NCI-H146 treated with DMSO at 0.1 percent for 48 hours (cell line): ENCODE measurements at regions not wholly inside any gene's neighbourhood (a gene's known extent, or its start where the extent isn't known, plus 50 kb on each side); places are given as distances from the start of the nearest gene placed in this dataset.
"Not testable (repeated sequence)": the region's sequence is repeated elsewhere in the genome, so short reads cannot be mapped to it uniquely, and the experiment has no call there.

Source experiments
- DNase-seq: peaks from one replicate; lab custom pipeline; 2025; ENCODE audit not compliant: unreplicated experiment; lab: John Stamatoyannopoulos, UW

DNA sequence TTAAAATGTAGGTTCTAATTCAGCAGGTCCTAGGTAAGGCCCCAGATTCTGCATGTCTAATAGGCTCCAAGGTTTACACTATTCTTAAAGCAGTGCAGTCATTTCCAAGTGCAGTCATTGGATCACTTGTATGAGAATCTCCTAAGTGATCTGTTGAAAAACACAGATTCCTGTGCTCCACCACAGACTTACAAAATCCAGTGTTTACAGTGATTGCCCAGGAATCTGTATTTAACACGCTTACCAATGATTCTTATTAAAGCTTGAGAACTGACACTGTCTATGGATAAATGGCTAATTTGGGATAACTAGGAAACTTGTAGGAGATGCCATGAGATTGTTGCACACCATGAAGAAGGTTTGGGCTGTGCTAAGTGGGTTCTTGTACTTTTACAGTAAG is 104.6 kb upstream of the PLEKHG1 start:
- no peak for DNase-seq

DNA sequence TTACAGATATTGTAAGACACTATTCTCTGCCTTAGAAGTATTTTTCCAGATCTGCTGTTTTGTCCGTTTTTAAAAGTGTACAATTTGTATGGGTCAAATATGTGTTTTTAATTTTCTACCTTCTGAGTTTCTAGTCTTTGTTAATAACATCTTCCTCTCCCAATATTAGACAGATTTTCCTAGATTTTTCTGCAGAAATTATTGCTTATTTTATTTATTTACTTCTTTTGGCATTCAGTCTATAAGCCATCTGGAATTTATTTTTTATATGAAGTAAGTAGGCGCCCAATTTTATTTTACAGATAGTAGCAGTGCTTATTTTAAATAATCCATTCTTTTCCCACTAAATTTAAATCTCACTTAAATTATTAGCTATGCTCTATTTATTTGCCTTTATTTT is 103.1 kb upstream of the PLEKHG1 start:
- DNase-seq: no peak

DNA sequence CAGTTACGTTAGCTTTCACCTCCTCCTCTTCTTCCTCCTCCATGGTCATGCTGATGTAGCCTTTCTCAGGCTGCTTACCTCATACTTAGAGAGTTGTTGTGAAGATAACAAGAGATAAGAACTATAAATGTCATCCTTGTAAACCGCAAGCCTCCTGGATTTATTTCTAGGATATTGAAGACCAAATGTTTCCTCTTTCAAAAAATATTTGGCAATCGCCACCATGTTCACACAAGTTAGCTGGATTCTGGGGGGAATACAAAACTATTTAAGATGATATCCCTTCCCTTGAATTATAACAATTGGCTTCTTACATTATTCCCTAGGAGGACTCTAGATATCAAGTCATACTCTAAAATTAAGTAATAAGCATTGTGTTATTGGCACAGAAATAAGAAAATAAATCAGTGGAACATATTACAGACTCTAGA is 99.8 kb upstream of the PLEKHG1 start:
- no peak for DNase-seq

- DNase-seq: not testable (repeated sequence)
Measured at GRCh38 chr6:150500568-150500967, 99.1 kb upstream of the PLEKHG1 start.

GRCh38 chr6:150503041-150503440 is 96.6 kb upstream of the PLEKHG1 start:
- DNase-seq: no peak

DNA sequence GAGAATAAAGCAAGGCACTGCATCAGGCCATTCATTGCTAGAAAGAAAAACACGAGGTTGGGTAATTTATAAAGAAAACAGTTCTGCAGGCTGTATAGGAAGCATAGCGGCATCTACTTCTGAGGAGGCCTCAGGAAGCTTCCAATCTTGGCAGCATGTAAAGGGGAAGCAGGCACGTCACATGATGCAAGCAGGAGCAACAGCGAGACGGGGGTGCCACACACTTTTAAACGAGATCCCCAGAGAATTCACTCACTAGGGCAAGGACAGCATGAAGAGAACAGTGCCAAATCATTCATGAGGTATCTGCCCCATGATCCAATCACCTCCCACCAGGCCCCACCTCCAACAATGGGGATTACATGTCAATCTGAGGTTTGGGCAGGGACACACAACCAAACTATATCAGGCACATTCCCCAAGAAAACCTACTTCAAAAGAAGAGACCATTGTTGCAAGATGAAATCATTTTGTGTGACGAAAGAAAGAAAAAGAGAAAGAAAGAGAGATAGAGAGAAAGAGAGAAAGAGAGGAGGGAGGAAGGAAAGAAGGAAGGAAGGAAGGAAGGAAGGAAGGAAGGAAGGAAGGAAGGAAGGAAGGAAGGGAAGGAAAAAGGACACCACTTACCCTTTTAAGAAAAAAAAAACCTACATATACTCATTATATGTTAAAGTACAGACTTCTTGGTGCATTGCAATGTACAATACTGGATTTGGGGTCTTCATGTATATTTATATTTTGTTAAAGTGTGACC is 95.9 kb upstream of the PLEKHG1 start:
- DNase-seq: no peak

DNA sequence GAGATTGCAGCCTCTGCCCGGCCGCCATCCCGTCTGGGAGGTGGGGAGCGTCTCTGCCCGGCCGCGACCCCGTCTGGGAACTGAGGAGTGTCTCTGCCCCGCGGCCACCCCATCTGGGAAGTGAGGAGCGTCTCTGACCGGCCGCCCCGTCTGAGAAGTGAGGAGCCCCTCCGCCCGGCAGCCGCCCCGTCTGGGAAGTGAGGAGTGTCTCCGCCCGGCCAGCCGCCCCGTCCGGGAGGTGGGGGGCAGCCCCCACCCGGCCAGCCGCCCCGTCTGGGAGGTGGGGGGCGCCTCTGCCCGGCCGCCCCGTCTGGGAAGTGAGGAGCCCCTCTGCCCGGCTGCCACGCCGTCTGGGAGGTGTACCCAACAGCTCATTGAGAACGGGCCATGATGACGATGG is 92.3 kb upstream of the PLEKHG1 start:
- DNase-seq: not testable (repeated sequence)

DNA sequence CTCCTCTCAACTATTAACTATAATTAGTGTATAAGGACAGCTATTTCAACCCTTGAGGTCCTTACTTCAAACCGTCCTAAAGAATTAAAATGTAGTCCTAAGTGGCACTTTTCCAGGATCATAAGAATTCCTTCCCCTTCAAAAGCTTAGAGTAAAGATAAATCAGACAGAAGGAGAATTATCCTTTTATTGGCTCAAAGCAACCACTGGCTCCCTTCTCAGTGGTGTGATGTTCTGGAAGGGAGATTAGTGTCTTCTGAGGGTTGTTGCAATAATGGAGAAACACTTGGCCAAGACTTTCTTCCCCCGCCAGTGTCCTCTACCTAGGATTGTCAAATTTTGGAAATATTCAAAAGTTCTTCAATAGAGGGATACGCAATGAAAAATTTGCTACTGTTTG is 89.1 kb upstream of the PLEKHG1 start:
- DNase-seq: no peak

GRCh38 chr6:150511313-150511712 is 88.4 kb upstream of the PLEKHG1 start:
- no peak for DNase-seq

DNA sequence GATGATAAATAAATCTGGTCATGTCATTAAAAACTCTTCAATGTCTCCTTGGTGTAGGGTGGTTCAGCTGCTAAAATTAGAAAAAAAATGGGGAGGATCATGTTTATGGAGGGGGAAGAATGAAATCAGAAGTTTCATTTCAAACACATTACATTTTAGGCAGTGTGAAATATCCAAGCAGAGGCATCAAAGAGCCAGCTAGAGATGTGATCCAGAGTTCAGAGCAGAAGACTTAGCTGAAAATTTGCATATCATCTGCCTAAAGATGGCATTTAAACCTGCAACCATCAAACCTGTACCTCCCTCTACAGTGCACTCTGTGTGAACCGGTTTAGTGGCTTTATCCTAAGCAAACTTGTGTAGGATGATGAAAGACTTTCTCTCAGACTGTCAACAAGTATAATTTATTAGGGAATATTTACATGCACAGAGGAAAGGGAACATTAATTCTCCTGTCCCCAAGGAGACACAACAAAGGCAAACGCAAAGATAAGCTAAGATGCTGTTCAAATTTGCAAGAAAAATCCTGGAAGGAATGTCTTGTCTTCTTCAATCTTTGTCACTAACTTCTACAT is 84.8 kb upstream of the PLEKHG1 start:
- no peak for DNase-seq

DNA sequence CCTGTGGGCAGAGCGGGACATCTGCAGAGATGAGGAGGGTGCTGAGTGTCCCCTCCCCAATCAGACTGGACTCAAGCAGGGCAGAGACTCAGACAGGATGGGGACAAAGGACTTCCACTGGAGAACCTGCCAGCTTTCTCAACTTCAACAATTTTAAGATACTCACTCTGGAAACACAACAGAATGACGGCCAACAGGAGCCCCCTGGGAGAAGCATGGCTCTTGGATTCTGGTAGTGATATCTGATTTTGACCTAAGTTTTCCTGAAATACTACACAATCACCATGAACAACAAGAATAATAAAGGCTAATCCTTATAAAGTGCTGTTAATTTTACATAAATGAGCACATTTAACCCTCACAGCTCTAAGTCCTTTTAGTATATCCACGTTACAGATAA is 83.5 kb upstream of the PLEKHG1 start:
- DNase-seq: no peak

- no peak for DNase-seq
Measured at GRCh38 chr6:150517175-150517574, 82.5 kb upstream of the PLEKHG1 start.

GRCh38 chr6:150521482-150521881 is 78.2 kb upstream of the PLEKHG1 start:
- DNase-seq: no peak

DNA sequence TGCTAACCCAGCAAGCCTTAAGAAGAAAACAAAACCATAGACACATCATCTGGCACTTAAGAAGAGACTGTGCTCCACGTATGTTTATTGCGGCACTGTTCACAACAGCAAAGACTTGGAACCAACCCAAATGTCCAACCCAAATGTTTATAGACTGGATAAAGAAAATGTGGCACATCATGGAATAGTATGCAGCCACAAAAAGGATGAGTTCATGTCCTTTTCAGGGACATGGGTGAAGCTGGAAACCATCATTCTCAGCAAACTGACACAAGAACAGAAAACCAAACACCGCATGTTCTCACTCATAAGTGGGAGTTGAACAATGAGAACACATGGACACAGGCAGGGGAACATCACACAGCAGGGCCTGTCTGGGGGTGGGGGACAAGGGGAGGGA is 76.5 kb upstream of the PLEKHG1 start:
- DNase-seq: not testable (repeated sequence)

DNA sequence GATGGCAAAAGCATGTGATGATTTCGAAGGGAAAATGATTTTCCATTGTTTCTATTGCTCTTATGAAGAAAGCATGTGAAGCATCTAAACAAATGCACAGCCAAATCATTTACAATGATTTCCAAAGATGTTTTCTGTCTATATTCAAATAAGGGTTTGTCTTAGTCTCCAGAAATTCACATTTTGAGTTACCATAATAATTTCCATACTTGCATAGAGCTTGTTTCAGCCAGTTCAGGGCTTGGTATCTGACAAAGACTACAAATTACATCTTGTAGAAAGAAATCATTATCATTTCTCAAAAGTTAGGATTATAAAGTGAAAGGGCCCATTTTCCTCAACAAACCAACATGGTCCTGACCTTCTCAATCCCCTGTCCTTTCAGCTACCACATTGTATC is 74.4 kb upstream of the PLEKHG1 start:
- no peak for DNase-seq

GRCh38 chr6:150527100-150527499 is 72.6 kb upstream of the PLEKHG1 start:
- DNase-seq: no peak

DNA sequence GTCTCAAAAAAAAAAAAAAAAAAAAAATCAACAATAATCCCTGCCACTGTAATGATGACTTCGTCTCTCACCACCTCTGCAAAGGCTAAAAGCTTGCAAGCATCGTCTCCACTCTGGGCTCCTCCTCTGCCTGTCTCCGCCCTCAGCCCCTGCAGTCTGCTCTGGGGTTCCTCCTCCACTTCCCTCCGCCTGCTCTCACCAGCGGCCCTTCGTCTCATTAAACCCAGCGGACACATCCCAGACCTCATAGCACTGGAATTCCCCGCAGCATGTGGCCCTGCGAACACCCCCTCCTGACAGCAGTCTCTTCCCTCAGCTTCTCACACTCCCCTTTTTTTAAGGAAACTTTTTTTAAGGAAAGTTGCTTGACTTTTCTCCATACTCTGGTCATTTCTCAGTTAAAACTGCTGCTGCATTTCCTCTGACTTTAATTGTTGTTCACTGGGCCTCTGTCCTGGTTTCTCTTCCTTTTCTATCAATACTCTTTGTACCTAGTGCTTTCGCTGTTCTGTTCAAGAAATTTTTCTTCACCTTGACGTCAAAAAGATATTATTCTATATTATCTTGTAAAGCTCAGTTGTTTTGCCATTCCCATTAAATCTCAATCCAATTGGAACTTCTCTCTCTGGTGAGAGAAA is 70.9 kb upstream of the PLEKHG1 start:
- DNase-seq: no peak

- DNase-seq: no peak
Measured at GRCh38 chr6:150529646-150530045, 70.0 kb upstream of the PLEKHG1 start.

GRCh38 chr6:150531957-150532356 is 67.7 kb upstream of the PLEKHG1 start:
- DNase-seq: no peak

DNA sequence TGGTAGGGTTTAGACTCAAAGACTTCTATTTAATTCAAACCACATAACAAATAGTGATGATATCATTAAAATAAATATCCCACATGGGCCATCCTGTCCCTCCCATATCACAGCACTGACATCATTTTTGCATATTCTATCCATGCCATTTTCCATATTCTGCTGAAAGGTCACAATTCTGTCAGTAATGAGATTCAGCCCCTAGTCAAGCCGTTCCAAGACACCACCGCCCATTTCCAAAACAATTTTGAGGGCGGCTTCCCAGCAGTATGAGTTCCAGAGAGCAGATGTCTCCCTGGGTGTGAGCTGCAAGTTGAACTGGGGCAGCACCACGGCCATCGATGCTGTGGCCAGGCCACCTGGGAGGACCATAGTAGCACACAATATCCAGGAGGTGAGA is 65.1 kb upstream of the PLEKHG1 start:
- no peak for DNase-seq

GRCh38 chr6:150535151-150535804 is 64.4 kb upstream of the PLEKHG1 start:
- peak; percentile 62 for DNase-seq

DNA sequence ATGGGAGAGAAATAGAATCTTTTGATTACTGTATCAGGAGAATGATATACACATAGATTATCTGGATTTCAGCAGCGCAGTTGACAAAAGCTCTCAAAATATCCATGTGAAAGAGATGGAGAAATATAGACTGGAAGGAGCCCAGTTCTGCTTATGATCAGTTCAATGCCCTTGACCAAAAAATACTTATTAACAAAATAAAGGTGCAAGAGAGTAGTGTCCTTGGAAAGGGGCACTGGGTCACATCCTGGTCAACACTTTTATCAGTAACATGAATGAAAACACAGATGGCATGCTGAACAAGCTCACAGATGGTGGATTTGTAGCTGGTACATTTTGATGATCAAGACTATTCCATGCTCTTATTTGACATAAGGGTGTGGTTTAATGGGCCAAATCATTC is 63.9 kb upstream of the PLEKHG1 start:
- peak; percentile 64 for DNase-seq
